ENCODE measurements at regions not wholly inside any gene's neighbourhood (a gene's known extent, or its start where the extent isn't known, plus 50 kb on each side); places are given as distances from the start of the nearest gene placed in this dataset.

- DNase-seq (ENCODE audit: low read depth in 2 of 2), result no peak
Observed at GRCh38 chr3:107065094-107065861, 312.0 kb upstream of the CCDC54 start.

DNA sequence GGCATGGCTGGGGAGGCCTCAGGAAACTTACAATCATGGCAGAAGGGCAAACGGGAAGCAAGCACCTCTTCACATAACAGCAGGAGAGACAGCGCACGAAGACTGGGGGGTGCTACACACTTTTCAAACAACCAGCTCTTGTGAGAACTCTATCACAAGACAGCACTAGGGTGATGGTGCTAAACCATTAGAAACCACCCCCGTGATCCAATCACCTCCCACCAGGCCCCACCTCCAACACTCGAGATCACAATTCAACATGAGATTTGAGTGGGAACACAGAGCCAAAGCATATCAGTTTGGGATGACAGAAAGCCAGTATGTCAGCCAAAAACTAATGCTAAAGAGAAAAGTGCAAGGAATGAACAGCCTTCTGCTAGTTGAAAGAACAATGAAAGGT, 309.8 kb upstream of the CCDC54 start:
- no peak for DNase-seq (ENCODE audit: low read depth in 2 of 2)

GRCh38 chr3:107068980-107069379, 308.3 kb upstream of the CCDC54 start:
- no peak for DNase-seq (ENCODE audit: low read depth in 2 of 2)

DNA sequence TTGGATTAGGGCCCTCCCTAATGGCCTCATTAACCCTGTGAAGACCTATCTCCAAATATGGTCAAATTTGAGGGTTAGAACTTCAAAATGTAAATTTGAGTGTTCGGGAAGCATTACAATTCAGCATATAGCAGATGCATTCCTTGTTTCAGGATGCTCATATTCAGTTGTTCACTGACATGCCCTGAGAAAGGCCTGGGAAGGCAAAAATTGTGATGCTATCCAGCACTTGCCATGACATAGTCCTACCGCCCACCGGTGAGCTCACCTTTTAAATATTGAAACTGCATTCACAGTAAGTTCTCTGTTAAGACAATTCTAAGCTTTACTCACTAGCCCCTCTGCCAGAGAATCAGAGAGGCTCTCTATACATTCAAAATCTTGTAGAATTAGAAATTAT, 300.3 kb upstream of the CCDC54 start:
- DNase-seq (ENCODE audit: low read depth in 2 of 2), result no peak

DNA sequence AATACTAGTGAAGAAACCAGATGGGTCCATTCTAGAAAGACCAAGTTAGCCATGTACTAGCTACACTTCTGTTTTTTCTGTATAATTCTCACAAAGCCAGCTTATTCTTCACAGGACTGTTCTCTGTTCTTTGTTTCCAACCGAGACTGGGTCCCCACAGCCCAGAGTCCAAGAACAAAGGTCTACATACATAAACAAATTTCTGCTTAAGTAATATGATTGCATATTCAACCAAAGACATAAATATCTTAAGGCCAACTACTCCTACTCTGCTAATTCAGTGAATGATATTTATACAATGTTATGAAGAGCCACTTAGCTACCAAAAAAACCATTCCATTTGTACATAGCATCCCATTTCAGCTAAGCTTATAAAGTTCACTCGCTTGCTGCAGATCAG, 299.8 kb upstream of the CCDC54 start:
- DNase-seq (ENCODE audit: low read depth in 2 of 2), result no peak

- DNase-seq (ENCODE audit: low read depth in 2 of 2), result no peak
Observed at GRCh38 chr3:107082527-107082926, 294.7 kb upstream of the CCDC54 start.

DNA sequence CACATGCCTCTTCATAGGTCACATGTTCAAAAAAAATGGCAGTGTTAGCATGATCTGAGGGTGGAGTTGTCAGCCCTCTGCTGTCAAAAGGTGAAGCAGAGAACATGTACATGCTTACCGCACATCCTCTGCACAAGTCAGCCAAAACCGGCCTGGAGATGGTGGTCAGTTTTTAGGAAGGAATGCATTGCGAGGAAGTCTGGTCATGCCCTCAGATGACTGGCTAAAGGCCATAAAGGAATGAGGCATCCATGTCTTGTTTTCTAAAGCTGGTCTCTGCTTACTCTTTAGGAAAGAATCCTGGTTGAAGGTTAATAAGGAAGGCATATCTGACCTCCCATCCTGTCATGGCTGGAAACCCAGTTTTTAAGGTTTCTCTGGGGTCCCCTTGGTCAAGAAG, 292.0 kb upstream of the CCDC54 start:
- no peak for DNase-seq (ENCODE audit: low read depth in 2 of 2)

- no peak for DNase-seq (ENCODE audit: low read depth in 2 of 2)
Observed at GRCh38 chr3:107092121-107092520, 285.1 kb upstream of the CCDC54 start.

- no peak for DNase-seq (ENCODE audit: low read depth in 2 of 2)
Observed at GRCh38 chr3:107098864-107099263, 278.4 kb upstream of the CCDC54 start.

DNA sequence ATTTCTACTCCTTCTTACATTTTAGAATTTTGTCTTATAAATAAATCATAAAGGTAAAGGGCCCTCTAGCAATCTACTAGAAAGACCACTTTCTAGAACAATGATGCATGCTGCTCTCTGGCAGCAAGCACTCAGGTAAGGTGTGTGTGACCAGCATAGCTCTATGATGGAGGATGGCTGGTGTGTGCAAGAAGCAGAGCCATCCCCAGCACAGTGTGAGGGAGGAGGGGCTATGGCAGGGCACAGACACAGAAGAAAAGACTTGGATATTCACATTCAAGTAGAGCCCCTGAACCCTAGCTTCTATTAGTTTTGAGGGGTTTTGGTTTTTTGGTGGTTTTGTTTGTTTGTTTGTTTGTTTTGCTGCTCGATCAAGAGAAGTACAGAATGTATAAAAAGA, 277.1 kb upstream of the CCDC54 start:
- DNase-seq (ENCODE audit: low read depth in 2 of 2), result no peak

GRCh38 chr3:107100573-107100972, 276.7 kb upstream of the CCDC54 start:
- no peak for DNase-seq (ENCODE audit: low read depth in 2 of 2)

DNA sequence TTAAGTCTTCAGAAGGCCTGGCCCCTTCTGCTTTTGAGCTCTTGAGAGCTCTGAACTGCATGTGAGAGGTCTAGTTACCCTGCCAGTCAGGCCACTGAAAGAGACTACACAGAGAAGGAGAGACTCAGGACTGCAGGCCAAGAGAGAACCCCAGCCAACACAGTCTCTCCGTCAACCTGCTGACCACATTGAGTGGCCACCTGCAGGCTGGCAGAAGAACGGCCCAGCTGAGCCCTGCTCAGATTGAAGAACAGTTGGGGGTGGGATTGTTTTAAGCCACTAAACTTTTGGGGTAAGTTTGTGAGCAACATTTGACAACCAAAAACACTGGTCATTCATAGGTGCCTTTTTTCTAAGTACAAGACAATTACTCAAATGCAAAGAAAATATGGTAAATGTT, 273.5 kb upstream of the CCDC54 start:
- DNase-seq (ENCODE audit: low read depth in 2 of 2), result no peak

DNA sequence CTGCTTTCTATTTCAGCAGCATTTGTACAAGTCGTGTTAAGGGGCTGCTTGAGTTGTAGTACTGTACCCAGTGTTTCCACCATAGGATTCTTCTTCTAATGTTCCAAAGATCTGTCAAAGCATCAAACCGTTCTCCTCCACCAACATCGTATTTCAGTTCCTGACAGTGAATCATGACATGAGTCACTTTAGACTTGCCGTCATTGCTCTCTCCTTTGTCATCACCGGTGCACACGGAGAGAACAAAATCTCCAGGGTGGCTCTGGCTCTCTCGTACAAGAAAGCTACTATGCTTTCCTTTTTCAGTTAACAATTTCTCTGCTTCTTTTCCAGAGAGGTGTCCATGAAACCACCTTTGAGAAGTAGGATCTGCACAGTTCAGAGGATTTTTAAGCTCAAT, 270.9 kb upstream of the CCDC54 start:
- DNase-seq (ENCODE audit: low read depth in 2 of 2), result no peak

- no peak for DNase-seq (ENCODE audit: low read depth in 2 of 2)
Observed at GRCh38 chr3:107106907-107107306, 270.3 kb upstream of the CCDC54 start.

DNA sequence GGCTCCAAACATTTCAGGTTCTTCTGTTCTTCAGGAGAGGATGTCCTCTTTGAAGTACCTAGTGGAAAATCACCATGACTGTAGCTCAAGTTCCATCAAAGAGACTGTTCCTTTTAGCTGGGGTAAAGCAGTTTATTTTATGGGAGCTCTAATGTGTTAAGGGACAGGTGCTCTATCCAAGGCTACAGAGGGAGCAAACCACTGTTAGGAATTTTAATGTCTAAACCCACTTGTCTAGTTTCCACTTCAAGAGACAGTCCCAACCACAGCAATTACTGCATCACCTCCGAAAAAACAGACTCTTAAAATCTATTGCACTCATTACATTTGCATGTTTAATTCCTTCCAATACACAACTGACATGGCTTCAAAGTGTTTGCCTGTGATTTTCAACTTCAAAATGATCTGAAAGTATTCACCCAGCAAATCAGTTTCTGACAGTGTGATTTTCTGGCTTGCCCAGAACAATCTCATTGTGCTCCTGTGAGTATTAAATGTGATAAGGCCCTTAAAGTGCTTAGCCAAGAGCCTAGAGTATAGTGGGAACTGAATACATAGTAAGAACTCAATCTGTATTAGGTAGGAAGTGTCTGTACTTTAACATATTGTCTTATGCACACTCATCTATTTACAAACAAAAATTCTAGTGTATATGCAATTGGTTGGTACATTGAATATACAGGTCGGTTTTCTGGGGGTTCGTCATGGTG, 266.5 kb upstream of the CCDC54 start:
- DNase-seq (ENCODE audit: low read depth in 2 of 2), result no peak

GRCh38 chr3:107111872-107112271, 265.4 kb upstream of the CCDC54 start:
- no peak for DNase-seq (ENCODE audit: low read depth in 2 of 2)

DNA sequence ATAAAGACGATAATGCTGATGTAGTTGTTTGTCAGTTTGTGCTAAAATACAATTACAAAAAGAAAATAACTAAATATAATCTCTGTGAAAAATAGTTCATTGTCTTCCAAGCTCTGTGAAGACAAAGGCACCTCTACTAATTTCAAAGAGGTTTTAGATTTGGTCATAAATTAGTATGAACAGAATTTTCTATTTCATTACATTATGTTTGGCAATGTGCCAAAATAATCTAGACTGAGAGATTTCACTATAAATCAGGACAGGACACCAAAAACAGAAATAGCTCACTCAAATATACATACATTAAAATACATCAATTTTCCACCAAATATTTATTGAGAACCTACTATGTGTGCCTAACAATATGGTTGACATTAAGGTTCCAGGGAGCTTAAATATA, 264.9 kb upstream of the CCDC54 start:
- DNase-seq (ENCODE audit: low read depth in 2 of 2), result no peak

- no peak for DNase-seq (ENCODE audit: low read depth in 2 of 2)
Observed at GRCh38 chr3:107116251-107116650, 261.0 kb upstream of the CCDC54 start.

- DNase-seq (ENCODE audit: low read depth in 2 of 2), result no peak
Observed at GRCh38 chr3:107117156-107117555, 260.1 kb upstream of the CCDC54 start.

GRCh38 chr3:107117922-107118536, 259.2 kb upstream of the CCDC54 start:
- DNase-seq (ENCODE audit: low read depth in 2 of 2), result no peak

GRCh38 chr3:107124885-107125284, 252.4 kb upstream of the CCDC54 start:
- no peak for DNase-seq (ENCODE audit: low read depth in 2 of 2)

GRCh38 chr3:107128946-107129345, 248.3 kb upstream of the CCDC54 start:
- DNase-seq (ENCODE audit: low read depth in 2 of 2), result no peak

DNA sequence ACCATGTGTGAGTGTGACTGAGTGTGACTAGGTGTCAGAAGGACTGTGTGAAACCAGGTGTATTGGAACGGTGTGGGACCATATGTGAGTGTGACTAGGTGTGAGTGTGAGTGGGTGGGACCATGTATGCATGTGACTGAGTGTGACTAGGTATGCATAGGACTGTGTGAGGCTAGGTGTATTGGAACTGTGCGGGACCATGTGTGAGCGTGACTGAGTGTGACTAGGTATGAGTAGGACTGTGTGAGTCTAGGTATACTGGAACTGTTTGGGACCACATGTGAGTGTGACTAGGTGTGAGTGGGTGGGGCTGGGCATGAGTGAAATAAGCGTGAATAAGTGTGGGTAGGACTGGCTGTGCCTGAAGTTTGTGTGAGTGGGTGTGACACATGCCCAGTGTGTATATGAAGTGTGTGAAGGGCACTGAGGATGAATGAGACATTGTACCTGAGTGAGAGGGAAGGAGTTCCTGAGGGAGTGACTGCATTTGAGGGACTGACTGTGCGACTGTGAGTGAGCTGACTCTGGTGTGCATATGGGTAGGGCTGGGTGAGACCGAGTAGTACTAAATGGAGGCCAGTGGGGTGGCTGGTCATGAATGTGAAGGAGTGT, 247.0 kb upstream of the CCDC54 start:
- DNase-seq (ENCODE audit: low read depth in 2 of 2), result no peak
